Sigmoid colon (tissue), 6 donors: ENCODE measurements at regions not wholly inside any gene's neighbourhood (a gene's known extent, or its start where the extent isn't known, plus 50 kb on each side); places are given as distances from the start of the nearest gene placed in this dataset.

Experiments
- DNase-seq: peaks from one replicate; pipeline ENCODE4 v3.0.0-alpha.2; 2019
- H3K27ac ChIP-seq, 4 donors: fragments of 200-600 bp; sonication (generic); one replicate each; pipeline ENCODE4 v1.5.1; 2016 to 2019; ENCODE audit warnings: mild to moderate bottlenecking in 1 of 4
- H3K27me3 ChIP-seq, 3 donors: fragments of 200-600 bp; sonication (generic); one replicate each; pipeline ENCODE4 v1.5.1; 2019; ENCODE audit warnings: mild to moderate bottlenecking in 1 of 3
- H3K36me3 ChIP-seq, 4 donors: fragments of 200-600 bp; sonication (generic); one replicate each; pipeline ENCODE4 v1.5.1; 2016 to 2019
- H3K4me1 ChIP-seq, 4 donors: fragments of 200-600 bp; sonication (generic); one replicate each; pipeline ENCODE4 v1.5.1; 2017 to 2019
- H3K4me3 ChIP-seq, 4 donors: fragments of 200-600 bp; sonication (generic); one replicate each; pipeline ENCODE4 v1.5.1; 2017 to 2019; ENCODE audit warnings: mild to moderate bottlenecking in 2 of 4, moderate library complexity in 1 of 4
- H3K9me3 ChIP-seq, 4 donors: fragments of 200-600 bp in 3 of 4; sonication (generic) in 3 of 4; one replicate each; pipeline versions ENCODE4 v1.5.1 to v1.6.1; 2013 to 2019
- CTCF ChIP-seq, 4 experiments: fragments of 450-650 bp in 3 of 4; fragments of 200-600 bp in 1 of 4; IDR thresholded peaks; one replicate each; pipeline ENCODE4 v1.5.1; 2016 to 2019; ENCODE audit warnings: antibody characterized with exemption in 4 of 4, mild to moderate bottlenecking in 3 of 4, moderate library complexity in 2 of 4
- EP300 ChIP-seq, 4 donors: sonication (generic); formaldehyde crosslinking; IDR thresholded peaks; one replicate each; pipeline ENCODE4 v1.6.1; 2017; ENCODE audit warnings: antibody characterized with exemption in 4 of 4
- POLR2A ChIP-seq, 2 donors: fragments of 450-650 bp; IDR thresholded peaks; one replicate each; pipeline ENCODE4 v1.6.1; 2016; ENCODE audit warnings: antibody characterized with exemption in 2 of 2, mild to moderate bottlenecking in 2 of 2, moderate library complexity in 2 of 2
- POLR2AphosphoS5 ChIP-seq, 4 donors: sonication (generic); formaldehyde crosslinking; IDR thresholded peaks; one replicate each; pipeline ENCODE4 v1.6.1; 2017; ENCODE audit warnings: antibody characterized with exemption in 4 of 4
- WGBS, 2 donors: extraction: QIAGEN DNeasy Blood & Tissue Kit; methylation state at CpG; one replicate each; pipeline ENCODE4 v1.1.7; 2013; 5-methylcytosine and 5-hydroxymethylcytosine counted together
- intact Hi-C: fragments of 100-400 bp; cut with DNase I; formaldehyde crosslinking; loops from one replicate; pipeline ENCODE4 v1.15.1; 2023
- donor health status: healthy with polysubstance abuse.
- donor health status: healthy.

GRCh38 chr3:176584413-176585176, 612.7 kb downstream of the TBL1XR1 start:
- H3K27me3 ChIP-seq: no peaks in the 10 kb centered on the region
- no peaks in the 10 kb centered on the region for H3K4me1 ChIP-seq
- H3K27ac ChIP-seq: no peak overlapping the region
- intact Hi-C loops: no loop called here
- H3K9me3 ChIP-seq: no peaks in the 10 kb centered on the region
- TF ChIP-seq POLR2AphosphoS5 (IDR thresholded peaks at IDR 0.05): no peak
- TF ChIP-seq EP300 (IDR thresholded peaks at IDR 0.05): no peak
- TF ChIP-seq CTCF (IDR thresholded peaks at IDR 0.05): no peak
- H3K36me3 ChIP-seq: no peaks in the 10 kb centered on the region
- no peak overlapping the region for H3K4me3 ChIP-seq
- no peak for DNase-seq

- Histone ChIP-seq H3K4me1 (no peaks in the 10 kb centered on the region), H3K4me3 (no peak overlapping the region), H3K9me3 (no peaks in the 10 kb centered on the region), H3K27me3 (no peaks in the 10 kb centered on the region), H3K36me3 (no peaks in the 10 kb centered on the region), H3K27ac (no peak overlapping the region)
- TF ChIP-seq POLR2AphosphoS5 (IDR thresholded peaks at IDR 0.05) (no peak), EP300 (IDR thresholded peaks at IDR 0.05) (no peak), POLR2A (IDR thresholded peaks at IDR 0.05) (no peak), CTCF (IDR thresholded peaks at IDR 0.05) (no peak)
- intact Hi-C loops: no loop called here
- WGBS, 2 donors: 85 to 87% methylated on average over 1 of the region's 1 CpG
- no peak for DNase-seq
These were observed 613.3 kb downstream of the TBL1XR1 start for GRCh38 chr3:176583956-176584355.

- no peak for TF ChIP-seq POLR2AphosphoS5 (IDR thresholded peaks at IDR 0.05)
- TF ChIP-seq CTCF (IDR thresholded peaks at IDR 0.05): no peak
- no peak for TF ChIP-seq POLR2A (IDR thresholded peaks at IDR 0.05)
- H3K9me3 ChIP-seq: no peaks in the 10 kb centered on the region
- H3K4me3 ChIP-seq: no peak overlapping the region
- no peak overlapping the region for H3K27ac ChIP-seq
- H3K36me3 ChIP-seq: no peaks in the 10 kb centered on the region
- peaks cover 0 to 9% (median 6%) of the 10 kb centered on the region in 4 donors for H3K4me1 ChIP-seq
- intact Hi-C loops: no loop called here
- DNase-seq: no peak
- WGBS, 2 donors: 79 to 85% methylated on average over 1 of the region's 1 CpG
- no peaks in the 10 kb centered on the region for H3K27me3 ChIP-seq
These were observed 615.7 kb downstream of the TBL1XR1 start for GRCh38 chr3:176581589-176581988.

- Histone ChIP-seq H3K36me3 (no peaks in the 10 kb centered on the region), H3K4me3 (no peak overlapping the region), H3K4me1 (peaks cover 0 to 9% (median 6%) of the 10 kb centered on the region in 4 donors), H3K27ac (peak overlapping the region in 1 of 4 donors; percentile 6), H3K9me3 (no peaks in the 10 kb centered on the region), H3K27me3 (no peaks in the 10 kb centered on the region)
- 91% methylated on average over 2 of the region's 2 CpGs for WGBS, 2 donors
- DNase-seq: no peak
- TF ChIP-seq POLR2AphosphoS5 (IDR thresholded peaks at IDR 0.05) (no peak), EP300 (IDR thresholded peaks at IDR 0.05) (no peak), CTCF (IDR thresholded peaks at IDR 0.05) (no peak), POLR2A (IDR thresholded peaks at IDR 0.05) (no peak)
- intact Hi-C loops: no loop called here
These were observed 617.5 kb downstream of the TBL1XR1 start for GRCh38 chr3:176579711-176580185.

GRCh38 chr3:176578316-176578715, 619.0 kb downstream of the TBL1XR1 start:
- WGBS, 2 donors: 89 to 94% methylated on average over 3 of the region's 3 CpGs
- intact Hi-C loops: no loop called here

More at GRCh38 chr3:176578316-176578715, 619.0 kb downstream of the TBL1XR1 start:
- H3K4me1 ChIP-seq: peaks cover 0 to 9% (median 6%) of the 10 kb centered on the region in 4 donors
- no peaks in the 10 kb centered on the region for H3K9me3 ChIP-seq
- H3K27me3 ChIP-seq: no peaks in the 10 kb centered on the region
- DNase-seq: no peak
- H3K27ac ChIP-seq: no peak overlapping the region
- no peak for TF ChIP-seq EP300 (IDR thresholded peaks at IDR 0.05)
- no peaks in the 10 kb centered on the region for H3K36me3 ChIP-seq
- H3K4me3 ChIP-seq: no peak overlapping the region
